Fibroblast of pulmonary artery (primary cell): ENCODE measurements at regions not wholly inside any gene's neighbourhood (a gene's known extent, or its start where the extent isn't known, plus 50 kb on each side); places are given as distances from the start of the nearest gene placed in this dataset.
"Not testable (repeated sequence)": the region's sequence is repeated elsewhere in the genome, so short reads cannot be mapped to it uniquely, and the experiment has no call there.

Source experiments
- DNase-seq: peaks from one replicate; pipeline ENCODE4 v3.0.0-alpha.2; 2010; ENCODE audit warnings: low read depth
- H3K4me3 ChIP-seq: replicated peaks from 2 replicates; pipeline ENCODE4 v1.5.1; 2011; ENCODE audit warnings: low read depth, mild to moderate bottlenecking, control low read depth, low read length, moderate library complexity
- CTCF ChIP-seq: IDR thresholded peaks from 2 replicates; pipeline ENCODE4 v1.5.1; 2011; ENCODE audit warnings: mild to moderate bottlenecking, control low read depth, low read length, inconsistent platforms; ENCODE audit errors: missing control alignments

DNA sequence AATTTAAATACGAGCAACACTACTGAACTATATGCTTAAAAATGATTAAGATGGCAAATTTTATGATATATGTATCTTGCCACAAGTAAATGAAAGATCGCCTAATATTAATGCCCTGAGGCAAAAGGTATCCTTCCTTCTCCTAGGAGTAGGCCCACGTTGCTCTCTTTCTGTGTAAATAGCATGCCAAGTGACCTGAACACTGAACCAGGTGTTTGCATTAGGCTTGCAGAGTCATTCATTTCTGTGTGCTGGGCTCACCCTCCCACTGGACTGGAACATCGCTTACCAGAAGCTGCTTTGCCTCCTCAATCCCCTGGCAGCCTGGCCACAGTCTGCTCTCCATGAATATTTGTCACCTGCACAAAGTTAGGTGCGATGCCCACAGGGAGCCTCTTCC, 83.3 kb upstream of the TNFSF11 start:
- DNase-seq: no peak
- H3K4me3 ChIP-seq: no peak overlapping the region
- TF ChIP-seq CTCF: no peak

- no peak overlapping the region for H3K4me3 ChIP-seq
- DNase-seq: no peak
- no peak for TF ChIP-seq CTCF
Measured at GRCh38 chr13:42492372-42492920, 81.5 kb upstream of the TNFSF11 start.

GRCh38 chr13:42494157-42494556, 79.8 kb upstream of the TNFSF11 start:
- DNase-seq: no peak
- TF ChIP-seq CTCF: no peak

GRCh38 chr13:42495255-42495654, 78.7 kb upstream of the TNFSF11 start:
- H3K4me3 ChIP-seq: no peak overlapping the region
- DNase-seq: peak; percentile 13
- no peak for TF ChIP-seq CTCF

More at GRCh38 chr13:42494157-42494556, 79.8 kb upstream of the TNFSF11 start:
- H3K4me3 ChIP-seq: no peak overlapping the region

DNA sequence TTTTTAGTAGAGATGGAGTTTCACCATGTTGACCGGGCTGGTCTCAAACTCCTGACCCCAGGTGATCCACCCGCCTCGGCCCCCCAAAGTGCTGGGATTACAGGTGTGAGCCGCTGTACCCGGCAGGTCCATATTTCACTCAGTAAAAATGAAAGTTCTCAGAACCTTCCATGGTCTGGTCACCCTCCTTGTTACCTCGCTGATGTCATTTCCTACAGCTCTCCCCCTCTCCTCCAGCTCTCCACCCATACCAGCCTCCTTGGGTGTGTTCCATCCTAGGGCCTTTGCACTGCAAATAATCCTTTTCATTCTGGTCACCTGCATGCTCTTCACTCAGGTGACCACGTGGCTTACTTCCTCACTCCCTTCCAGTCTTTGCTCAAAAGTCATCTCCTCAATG, 78.2 kb upstream of the TNFSF11 start:
- TF ChIP-seq CTCF: no peak
- H3K4me3 ChIP-seq: no peak overlapping the region
- no peak for DNase-seq

GRCh38 chr13:42496926-42497554, 76.9 kb upstream of the TNFSF11 start:
- not testable (repeated sequence) for DNase-seq

GRCh38 chr13:42497798-42498197, 76.2 kb upstream of the TNFSF11 start:
- DNase-seq: peak; percentile 83
- TF ChIP-seq CTCF: no peak
- no peak overlapping the region for H3K4me3 ChIP-seq

More at GRCh38 chr13:42496926-42497554, 76.9 kb upstream of the TNFSF11 start:
- H3K4me3 ChIP-seq: not testable (repeated sequence)
